ENCODE measurements at regions not wholly inside any gene's neighbourhood (a gene's known extent, or its start where the extent isn't known, plus 50 kb on each side); places are given as distances from the start of the nearest gene placed in this dataset.

DNA sequence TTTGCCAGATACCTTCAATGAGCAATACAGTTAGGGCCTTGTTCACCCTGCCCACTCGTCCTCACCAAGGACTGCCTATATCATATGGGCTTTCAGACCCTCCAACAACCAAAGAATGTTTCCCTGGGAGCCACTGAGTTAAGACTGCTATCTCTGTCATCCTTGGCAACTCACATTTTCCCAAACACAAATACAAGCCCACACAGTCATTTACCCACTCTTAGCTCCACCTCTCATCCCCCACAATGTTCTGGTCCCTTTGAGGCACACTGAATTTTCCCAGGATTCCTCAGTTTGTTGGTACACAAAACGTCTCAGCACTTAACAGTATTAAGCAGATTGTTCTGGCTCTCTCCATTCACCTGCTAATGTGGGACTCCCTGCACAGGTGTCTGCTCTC is 204.6 kb downstream of the TLE3 start:
- H3K4me1 ChIP-seq (replicated peaks) = no peaks in the 10 kb centered on the region
- H3K4me3 ChIP-seq = no peak overlapping the region
- TF ChIP-seq, protein P1, sequence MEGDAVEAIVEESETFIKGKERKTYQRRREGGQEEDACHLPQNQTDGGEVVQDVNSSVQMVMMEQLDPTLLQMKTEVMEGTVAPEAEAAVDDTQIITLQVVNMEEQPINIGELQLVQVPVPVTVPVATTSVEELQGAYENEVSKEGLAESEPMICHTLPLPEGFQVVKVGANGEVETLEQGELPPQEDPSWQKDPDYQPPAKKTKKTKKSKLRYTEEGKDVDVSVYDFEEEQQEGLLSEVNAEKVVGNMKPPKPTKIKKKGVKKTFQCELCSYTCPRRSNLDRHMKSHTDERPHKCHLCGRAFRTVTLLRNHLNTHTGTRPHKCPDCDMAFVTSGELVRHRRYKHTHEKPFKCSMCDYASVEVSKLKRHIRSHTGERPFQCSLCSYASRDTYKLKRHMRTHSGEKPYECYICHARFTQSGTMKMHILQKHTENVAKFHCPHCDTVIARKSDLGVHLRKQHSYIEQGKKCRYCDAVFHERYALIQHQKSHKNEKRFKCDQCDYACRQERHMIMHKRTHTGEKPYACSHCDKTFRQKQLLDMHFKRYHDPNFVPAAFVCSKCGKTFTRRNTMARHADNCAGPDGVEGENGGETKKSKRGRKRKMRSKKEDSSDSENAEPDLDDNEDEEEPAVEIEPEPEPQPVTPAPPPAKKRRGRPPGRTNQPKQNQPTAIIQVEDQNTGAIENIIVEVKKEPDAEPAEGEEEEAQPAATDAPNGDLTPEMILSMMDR (IDR thresholded peaks at IDR 0.05) = no peak
- TF ChIP-seq POLR2AphosphoS5 (IDR thresholded peaks at IDR 0.05) (no peak), POLR2A (IDR thresholded peaks at IDR 0.05) (no peak)
- H3K9me3 ChIP-seq = no peaks in the 10 kb centered on the region
- no peak overlapping the region for H3K27ac ChIP-seq
- intact Hi-C loops (cut with DNase I) = no loop called here
- no peaks in the 10 kb centered on the region for H3K36me3 ChIP-seq
- DNase-seq (ENCODE audit: low spot score) = no peak
- no peaks in the 10 kb centered on the region for H3K27me3 ChIP-seq (replicated peaks; ENCODE audit: insufficient read depth)
- WGBS = 60% methylated on average over 2 of the region's 2 CpGs

DNA sequence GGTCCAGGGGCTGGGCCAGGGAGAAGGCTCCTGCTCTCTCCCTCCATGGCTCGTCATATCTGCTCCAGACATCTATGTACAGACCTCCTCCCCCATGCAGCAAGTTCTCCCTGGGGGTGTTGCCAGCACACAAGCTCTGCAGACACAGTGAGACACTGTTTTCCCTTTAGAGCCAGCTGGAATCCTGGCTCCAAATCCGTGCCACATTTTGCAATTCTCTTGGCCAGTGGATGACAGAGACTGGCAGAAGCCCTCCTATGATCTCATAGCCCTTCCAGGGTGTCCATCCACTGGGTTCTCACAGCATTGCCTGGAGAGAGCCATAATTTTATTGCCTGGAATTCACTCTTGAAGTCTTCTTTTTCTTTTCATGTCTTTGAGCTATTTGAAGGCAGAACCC is 203.9 kb downstream of the TLE3 start:
- H3K27ac ChIP-seq = no peak overlapping the region
- DNase-seq (ENCODE audit: low spot score) = no peak
- TF ChIP-seq POLR2AphosphoS5 (IDR thresholded peaks at IDR 0.05) (no peak), POLR2A (IDR thresholded peaks at IDR 0.05) (no peak)
- TF ChIP-seq, protein P1 (IDR thresholded peaks at IDR 0.05) = no peak
- no peaks in the 10 kb centered on the region for H3K27me3 ChIP-seq (replicated peaks; ENCODE audit: insufficient read depth)
- intact Hi-C loops (cut with DNase I) = no loop called here
- H3K36me3 ChIP-seq = no peaks in the 10 kb centered on the region
- WGBS = 20% methylated on average over 2 of the region's 2 CpGs
- no peaks in the 10 kb centered on the region for H3K4me1 ChIP-seq (replicated peaks)
- H3K4me3 ChIP-seq = no peak overlapping the region
- H3K9me3 ChIP-seq = no peaks in the 10 kb centered on the region

DNA sequence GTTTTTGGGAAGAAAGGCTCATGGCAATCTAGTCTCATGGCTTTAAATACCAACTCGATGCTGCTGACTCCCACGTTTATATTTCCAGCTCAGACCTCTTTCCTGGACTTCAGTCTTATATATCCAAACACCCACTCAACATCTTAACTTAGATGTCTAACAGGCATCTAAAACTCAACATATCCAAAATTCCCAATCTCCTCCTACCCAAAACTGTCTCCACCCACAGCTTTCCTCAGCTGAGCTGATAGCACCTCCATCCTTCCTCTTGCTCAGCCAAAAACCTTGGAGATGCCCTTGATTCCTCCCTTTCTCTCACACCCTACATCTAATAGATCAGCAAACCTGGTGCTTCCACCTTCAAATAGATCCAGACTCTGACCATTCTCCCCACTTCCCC is 202.5 kb downstream of the TLE3 start:
- Histone ChIP-seq H3K27me3 (replicated peaks; ENCODE audit: insufficient read depth) (no peaks in the 10 kb centered on the region), H3K4me3 (no peak overlapping the region), H3K27ac (no peak overlapping the region), H3K4me1 (replicated peaks) (no peaks in the 10 kb centered on the region), H3K36me3 (no peaks in the 10 kb centered on the region), H3K9me3 (no peaks in the 10 kb centered on the region)
- DNase-seq (ENCODE audit: low spot score) = no peak
- 90% methylated on average over 2 of the region's 2 CpGs for WGBS
- intact Hi-C loops (cut with DNase I) = no loop called here
- TF ChIP-seq, protein P1 (IDR thresholded peaks at IDR 0.05) = no peak
- TF ChIP-seq POLR2A (IDR thresholded peaks at IDR 0.05) = no peak
- TF ChIP-seq POLR2AphosphoS5 (IDR thresholded peaks at IDR 0.05) = no peak

DNA sequence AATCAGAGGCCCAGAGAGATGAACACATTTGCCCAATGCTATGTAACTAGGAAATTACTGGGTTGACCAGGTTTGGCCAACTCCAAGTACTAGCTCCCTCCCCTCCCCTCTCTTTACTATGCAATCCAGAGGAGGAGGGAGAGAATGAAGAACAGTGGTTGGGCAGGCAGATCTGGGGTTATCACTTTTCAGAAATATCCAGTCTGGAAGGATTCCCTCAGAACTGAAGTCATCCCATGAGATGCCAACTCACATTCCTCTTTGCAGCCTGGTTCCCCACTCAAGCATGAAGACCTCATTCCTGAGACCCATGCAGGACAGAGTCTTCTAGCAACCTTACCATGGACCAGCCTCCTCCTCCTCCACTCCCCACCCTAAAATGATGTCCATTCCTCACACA is 201.1 kb downstream of the TLE3 start:
- Histone ChIP-seq H3K4me1 (replicated peaks) (no peaks in the 10 kb centered on the region), H3K9me3 (no peaks in the 10 kb centered on the region), H3K27ac (no peak overlapping the region), H3K27me3 (replicated peaks; ENCODE audit: insufficient read depth) (no peaks in the 10 kb centered on the region), H3K36me3 (no peaks in the 10 kb centered on the region), H3K4me3 (no peak overlapping the region)
- DNase-seq (ENCODE audit: low spot score) = no peak
- TF ChIP-seq, protein P1 (IDR thresholded peaks at IDR 0.05) = no peak
- no peak for TF ChIP-seq POLR2A (IDR thresholded peaks at IDR 0.05)
- no peak for TF ChIP-seq POLR2AphosphoS5 (IDR thresholded peaks at IDR 0.05)
- intact Hi-C loops (cut with DNase I) = no loop called here

DNA sequence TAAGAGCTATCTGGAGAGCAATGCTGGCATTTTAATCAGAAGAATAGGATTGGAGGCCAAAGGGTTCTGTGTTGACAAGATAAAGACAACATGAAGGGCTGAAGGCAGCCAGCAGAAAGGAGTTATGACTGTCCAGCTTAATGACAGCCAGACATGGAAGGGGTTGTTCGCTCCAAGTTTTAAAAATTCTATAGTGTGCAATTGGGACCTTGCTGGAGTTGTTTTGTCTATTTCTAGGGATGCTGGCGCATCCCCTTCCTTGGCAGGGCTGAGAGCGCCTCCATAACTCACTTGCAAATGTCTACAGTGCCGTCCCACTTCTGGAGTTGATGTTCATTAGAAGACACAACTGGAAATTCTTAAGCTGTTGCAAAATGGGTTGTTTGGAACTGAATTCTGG is 200.7 kb downstream of the TLE3 start:
- no peaks in the 10 kb centered on the region for H3K9me3 ChIP-seq
- DNase-seq (ENCODE audit: low spot score) = no peak
- H3K4me1 ChIP-seq (replicated peaks) = no peaks in the 10 kb centered on the region
- H3K36me3 ChIP-seq = no peaks in the 10 kb centered on the region
- intact Hi-C loops (cut with DNase I) = no loop called here
- H3K27ac ChIP-seq = no peak overlapping the region
- H3K27me3 ChIP-seq (replicated peaks; ENCODE audit: insufficient read depth) = no peaks in the 10 kb centered on the region
- TF ChIP-seq POLR2A (IDR thresholded peaks at IDR 0.05) (no peak), POLR2AphosphoS5 (IDR thresholded peaks at IDR 0.05) (no peak)
- TF ChIP-seq, protein P1 (IDR thresholded peaks at IDR 0.05) = no peak
- no peak overlapping the region for H3K4me3 ChIP-seq
- 91% methylated on average over 4 of the region's 4 CpGs for WGBS

Measured in prostate gland (tissue), 2 donors.